ENCODE measurements at regions not wholly inside any gene's neighbourhood (a gene's known extent, or its start where the extent isn't known, plus 50 kb on each side); places are given as distances from the start of the nearest gene placed in this dataset.

DNA sequence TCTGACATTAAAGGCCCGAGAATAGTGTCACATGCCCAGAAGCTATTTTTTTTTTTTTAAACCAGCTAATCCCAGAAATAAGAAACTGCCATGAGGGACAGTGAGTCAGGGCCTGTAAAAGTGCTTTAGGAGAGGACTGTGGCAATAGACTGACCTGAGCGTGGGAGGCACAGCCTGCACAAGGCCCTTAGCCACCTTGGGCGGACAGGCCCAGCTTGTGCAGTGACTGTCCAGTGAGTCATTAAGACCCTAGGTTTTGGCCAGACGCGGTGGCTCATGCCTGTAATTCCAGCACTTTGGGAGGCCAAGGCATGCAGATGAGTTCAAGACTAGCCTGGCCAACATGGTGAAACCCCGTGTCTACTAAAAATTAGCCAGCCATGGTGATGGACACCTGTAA is 343.0 kb upstream of the ZFHX3 start:
- DNase-seq: no peak

DNA sequence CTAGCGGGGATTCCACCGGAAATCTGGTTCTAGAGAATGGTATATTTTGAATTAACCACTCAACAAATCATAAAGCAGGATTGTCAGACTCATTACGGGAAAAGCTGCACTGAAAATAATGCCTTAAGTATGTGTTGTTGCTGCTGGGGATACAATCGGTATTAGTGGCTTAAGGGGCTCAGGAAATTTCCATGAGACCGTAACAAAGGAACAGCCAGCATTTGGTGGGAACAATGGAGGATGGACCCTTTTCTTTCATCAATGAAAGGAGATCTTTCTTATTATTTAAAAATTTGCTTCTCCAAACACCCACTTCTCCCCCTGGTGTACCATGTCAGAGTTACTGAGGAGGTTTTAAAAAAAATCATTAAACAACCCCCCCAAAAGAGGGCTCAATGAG is 342.6 kb upstream of the ZFHX3 start:
- no peak for DNase-seq

DNA sequence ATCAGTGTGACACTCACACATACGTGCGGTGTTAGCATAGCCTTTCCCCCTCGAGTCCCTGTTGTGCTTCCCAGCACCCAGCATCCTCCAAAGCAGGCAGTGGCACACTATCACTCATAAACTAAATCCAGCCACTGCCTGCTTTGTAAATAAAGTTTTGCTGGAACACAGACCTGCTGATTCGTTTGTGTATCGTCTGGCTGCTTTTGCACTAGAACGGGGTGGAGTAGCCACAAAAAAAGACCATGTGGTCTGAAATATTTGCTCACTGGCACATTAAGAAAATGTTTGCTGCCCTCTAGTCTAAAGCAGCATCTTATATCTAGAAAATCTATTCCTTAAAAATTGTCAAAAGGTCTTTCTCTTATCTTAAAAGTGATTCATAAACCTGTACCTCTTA is 341.2 kb upstream of the ZFHX3 start:
- DNase-seq: no peak

DNA sequence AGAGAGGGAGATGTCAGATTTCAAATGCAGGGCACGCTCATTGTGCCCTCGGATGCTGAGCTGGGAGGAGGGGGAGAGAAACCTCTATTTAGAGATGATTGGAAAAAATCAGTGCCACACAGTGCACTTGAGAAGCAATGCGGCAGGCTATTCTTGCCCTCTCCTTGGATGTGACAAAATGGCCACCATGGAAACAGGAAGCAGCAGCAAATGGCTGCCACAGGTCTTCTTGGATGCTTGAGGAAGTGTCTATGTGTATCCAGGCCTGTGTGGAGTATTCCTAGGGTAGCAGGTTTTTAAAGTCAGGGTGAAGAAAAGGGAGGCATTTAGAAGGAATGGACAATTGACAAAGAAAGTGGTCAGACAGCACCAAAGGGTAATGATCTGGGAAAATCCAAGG is 340.1 kb upstream of the ZFHX3 start:
- DNase-seq: no peak

DNA sequence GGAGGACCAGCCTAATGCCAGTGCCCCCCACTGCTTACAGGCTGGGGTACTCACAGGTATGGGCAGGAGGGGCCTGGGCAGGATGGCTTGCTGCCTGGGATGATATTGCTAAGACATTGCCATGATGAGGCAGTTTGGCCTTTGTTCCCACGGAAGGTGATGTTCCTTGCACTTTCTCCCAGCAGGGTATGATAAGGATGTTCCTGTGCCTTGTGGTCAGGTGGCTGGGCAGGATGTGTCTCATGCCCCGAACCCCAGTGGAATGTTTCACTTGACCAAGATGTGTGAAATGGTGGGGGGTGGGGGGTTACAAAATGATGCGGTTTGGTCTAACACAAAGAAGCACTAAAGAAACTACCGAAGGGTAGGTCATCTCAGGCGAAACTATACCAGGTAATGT is 337.8 kb upstream of the ZFHX3 start:
- DNase-seq: no peak

DNA sequence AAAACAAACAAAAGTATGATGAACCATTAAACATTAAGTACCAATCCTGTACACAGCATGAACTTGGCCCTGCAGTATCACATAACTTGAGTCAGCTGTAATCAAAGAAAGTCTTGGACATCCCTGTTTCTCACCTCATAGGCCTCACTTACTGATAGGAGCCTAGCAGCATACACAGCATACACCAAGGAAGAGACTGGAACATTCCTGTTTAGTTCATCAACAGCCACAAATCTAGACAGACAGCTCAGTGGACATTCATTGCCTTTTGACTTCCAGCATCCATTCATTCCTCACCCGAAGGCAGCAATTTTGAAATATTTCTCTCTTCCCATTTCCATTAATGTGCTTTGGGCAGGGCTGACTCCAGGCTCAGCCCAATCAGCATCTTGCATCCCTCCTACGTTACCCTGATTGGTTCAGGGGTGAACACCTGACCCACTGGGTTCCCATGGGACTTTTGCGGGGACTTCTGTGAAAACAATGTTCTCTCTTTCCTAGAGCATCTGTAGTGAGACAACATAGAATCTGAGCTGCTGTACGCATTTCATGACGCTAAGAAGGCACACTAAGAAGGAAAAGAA is 336.7 kb upstream of the ZFHX3 start:
- no peak for DNase-seq

DNA sequence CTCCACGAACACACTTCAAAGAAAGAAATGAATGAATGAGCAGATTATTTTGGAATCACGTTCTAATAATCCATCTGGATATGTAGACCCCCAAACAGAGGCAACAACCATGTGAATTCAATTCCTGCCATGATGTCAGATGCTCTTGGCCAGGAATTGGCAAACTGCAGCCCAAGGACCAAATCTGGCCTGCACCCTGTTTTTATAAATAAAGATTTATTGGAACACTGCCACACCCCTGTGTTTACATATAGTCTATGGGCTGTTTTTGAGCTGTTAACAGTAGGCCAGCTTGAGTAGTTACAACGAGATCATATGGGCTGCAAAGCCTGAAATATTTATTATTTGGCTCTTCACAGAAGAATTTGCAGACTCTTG is 336.0 kb upstream of the ZFHX3 start:
- DNase-seq: no peak

DNA sequence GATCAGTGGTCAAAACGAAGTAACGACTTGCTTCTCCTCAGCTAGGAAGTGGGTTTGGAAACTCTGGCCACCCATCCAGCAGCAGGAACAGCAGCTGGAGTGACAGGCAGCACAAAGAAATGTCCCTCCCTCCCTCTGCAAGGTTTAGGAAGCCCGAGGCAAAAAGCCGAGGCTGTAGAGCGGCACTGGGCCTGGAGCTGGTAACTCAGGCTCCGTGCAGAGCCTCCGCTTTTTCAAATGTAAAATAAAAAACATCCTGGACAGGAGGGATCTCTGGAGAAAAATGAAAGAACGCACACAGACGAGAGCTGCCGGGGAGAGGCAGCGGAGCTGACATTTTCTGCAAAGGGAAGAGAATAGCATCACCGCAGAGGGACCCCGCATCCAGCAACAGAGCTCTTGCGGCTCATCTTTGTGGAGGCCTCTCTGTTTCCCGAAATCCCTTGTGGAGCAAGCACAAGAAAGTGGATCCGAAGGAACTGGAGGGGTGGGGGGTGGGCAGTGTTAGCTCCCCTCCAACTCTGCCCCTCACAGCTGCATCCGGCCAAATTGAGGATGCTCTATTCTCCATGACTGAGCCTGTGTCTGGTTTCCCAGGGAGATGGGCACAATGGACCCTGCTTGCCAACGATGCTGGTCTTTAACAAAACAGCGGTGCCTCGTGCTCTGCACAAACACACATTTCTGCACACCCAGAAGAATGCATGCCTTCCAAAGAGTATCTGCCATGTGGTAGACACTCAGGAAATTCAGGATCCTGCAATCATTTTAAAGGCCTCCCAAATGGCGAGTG is 335.5 kb upstream of the ZFHX3 start:
- DNase-seq: no peak

DNA sequence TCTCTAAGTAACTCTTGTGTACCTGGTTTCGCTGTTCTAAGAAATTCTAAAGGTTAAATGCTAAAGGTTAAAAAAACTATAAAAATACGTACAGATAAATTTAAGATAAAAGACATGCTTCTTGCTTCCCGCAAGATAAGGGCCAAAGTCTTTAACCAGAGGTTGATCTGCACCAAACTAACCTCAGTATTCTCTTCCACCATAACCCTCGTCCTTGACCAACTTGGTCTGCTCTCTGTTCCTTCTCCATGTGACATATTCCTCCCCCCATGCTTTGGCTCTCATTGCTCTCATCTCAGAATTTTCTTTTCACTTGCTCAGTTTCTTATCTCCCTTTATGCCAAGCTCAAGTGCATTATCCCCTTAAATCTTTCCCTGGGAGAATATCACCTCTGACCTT is 330.5 kb upstream of the ZFHX3 start:
- no peak for DNase-seq

DNA sequence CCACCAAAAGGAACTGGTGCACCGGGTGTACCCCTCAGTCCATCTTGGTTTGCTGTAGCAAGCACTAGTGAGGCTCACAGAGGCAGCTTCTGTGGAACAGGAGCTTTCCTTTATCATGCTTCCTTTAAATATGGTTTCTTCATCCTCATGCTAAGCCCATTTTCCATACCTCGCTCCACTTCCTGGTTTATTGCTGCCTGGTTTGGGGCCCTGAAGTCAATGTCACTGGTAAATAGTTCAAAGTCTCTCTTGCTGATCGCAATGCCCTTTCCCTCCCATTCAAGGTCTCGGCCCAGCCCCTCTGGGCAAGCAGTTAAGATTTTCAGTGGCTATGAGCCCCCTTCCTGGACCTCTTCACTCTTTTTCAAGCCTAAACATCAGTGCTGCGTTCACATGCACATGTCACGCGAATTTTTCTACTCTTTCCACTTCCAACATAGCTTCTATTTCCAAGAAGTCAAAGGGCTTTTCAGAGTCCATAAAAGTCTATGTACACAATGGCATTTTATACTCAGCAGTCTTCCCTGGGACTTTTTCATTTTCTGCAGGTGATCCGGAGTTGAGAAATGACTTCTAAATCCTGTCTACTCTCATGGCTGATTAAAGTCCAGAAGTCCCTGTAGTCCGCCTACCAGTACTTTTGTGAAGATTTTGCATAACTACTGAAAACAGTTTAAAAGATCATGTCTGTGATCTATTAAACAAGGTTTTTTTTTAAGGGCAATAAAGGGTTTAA is 323.8 kb upstream of the ZFHX3 start:
- no peak for DNase-seq

DNA sequence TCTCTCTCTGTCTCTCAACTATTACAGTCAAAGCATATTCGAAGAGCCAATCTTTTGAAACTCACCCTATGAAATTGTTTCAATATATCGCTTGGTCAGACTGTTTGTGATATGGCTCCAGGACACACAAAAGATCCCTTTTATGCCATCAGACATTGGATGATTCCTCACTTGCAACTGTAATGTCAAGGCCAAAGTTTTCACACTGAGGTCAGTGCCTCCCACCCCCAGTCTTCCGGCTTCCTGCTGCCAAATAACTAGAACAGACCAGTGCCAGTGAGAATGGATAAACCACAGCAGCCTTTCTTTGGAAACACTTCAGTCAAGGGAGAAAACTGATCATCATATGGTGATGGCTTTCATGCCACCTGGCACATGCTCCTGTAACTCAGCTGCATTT is 321.9 kb upstream of the ZFHX3 start:
- no peak for DNase-seq

DNA sequence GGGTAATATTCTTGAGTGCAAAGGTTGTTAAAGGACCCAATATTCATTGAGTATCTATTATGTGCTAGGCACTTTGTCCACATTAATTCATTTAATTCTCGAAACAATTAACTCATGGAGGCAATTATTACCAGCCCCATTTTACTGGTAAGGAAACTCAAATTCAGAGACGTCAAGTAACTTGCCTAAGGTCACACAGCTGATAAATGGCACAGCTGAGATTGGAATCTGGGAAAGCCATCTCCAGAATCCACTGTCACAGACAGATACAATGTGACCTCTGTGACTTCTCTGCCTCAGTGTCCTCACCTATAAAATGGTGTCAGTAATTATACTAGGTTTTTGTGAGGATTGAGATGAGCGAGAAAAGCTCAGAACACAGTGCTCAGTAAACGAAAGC is 320.8 kb upstream of the ZFHX3 start:
- no peak for DNase-seq

DNA sequence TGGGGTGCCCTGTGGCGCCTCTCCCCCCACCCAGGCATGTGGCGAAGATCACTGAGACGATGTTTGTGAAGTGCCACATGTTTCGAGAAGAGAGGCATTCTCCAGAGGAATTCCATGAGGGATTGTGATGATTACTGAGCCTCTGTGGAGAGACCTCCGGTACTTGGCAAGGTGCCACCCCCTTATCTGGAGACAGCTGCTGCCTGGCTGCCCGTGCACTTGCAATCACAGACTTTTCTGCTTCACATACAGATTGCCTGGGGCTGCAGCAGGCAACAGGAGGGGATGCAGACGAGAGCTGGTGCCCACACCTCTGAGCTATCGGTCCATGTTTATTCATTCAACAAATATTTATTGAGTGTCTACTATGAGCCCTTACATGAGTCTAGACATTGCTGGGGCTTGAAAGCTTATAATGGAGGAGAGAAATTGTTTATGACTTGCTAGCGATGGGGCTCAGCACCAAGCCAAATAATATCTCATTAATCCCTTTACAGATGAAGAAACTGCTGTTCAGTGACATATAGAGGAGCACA is 317.2 kb upstream of the ZFHX3 start:
- no peak for DNase-seq

DNA sequence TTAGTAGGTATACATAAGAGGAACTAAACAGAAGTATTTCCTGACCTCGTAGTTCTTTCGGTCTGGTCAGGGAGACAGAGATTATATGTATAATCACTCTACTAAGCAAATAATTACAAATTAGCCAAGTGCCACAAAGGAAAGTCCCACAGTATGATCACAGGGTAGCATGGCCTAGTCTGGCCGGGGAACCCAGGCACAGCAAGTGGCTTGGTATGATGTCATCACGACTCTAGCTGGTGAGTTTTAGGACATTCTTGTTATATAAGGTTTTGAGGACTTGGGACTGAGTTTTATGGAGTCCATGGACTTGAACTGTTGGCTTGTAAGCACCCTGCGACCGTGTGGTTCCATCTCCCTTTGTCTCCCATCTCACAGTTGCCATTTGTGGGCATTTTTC is 316.5 kb upstream of the ZFHX3 start:
- DNase-seq: no peak

DNA sequence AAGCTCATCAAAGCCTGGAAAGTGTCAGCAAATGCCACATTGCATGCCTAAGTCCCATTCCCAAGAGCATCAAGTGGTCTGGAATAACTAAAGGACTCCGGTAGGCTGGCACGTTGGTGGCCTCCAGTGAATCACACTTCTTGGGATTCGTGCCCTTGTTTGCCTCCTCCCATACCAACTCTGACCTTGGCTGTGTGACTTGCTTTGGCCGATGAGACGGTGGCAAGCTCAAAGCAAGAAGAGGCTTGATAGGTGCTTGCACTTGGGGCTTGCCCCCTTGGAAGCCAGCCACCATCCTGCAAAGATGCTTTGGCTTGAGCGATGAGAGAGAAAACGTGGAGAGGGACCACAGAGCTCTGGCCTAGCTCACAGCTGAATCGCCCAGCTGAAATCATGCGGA is 313.1 kb upstream of the ZFHX3 start:
- no peak for DNase-seq

DNA sequence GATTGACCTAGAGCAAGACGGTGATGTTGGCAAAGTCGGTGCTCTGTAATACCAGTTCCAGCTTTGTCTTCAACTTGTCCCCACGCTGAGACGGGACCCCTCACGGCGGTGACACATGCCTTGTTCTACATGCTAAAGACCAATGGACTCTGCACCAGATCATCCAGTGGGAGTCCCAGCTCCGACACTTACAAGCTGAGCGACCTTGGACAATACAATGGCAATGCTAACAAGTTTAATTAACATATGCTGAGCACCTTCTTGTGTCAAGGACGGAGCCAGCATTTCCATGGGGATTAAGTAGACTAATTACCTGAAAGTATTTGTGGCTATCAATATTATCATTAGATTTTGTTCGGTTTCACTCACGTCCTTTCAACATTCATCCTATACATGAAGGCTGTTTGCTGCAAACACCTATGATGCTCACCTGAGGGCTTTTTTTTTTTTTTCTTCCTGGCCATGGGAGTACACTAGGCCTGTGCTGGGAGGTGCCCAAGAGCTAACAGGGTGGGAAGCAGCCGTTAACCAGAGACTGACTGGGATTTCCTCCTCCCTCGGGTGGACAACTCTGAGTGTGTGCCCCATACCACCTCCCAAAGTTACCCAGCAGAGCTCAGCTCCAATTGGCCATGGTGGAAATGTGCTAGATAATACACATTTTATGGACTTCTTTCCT is 308.6 kb upstream of the ZFHX3 start:
- no peak for DNase-seq

DNA sequence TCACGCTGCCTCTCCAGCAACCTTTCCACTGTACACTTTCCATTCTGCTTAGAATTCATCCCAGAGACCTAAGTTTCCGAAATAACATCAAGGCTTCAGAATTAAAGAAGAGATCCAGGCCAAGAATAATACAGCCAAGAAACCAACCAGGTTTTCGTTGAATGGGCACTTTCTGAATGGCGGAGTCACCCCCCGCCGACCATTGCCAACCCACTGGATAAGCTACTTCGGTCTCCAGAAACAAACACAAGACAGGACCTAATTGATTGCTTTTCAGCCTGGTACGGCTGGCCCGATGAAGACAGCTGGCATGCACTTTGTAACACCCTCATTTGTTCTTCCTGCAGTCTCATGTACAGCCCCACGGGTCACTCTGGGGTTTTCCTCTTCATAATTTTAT is 308.1 kb upstream of the ZFHX3 start:
- DNase-seq: no peak

DNA sequence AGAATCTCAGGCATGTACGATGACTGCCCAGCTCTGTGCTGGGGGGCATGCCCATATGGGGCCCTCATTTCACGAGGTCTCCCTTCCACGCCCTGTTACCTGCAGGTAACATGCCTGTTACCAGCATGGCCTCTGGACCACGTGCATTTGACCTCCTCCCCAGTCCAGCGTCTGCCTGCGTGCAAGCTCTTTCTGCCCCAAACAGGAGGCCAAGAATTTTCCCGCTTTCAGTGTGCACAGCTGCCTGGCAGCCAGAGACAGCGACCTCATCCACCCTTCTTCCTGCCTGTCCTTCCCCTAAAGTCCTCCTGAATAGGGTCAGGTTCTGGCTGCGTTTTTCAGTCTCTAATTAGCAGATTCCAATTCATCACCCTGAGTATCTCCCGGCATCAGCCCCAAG is 306.5 kb upstream of the ZFHX3 start:
- DNase-seq: no peak

DNA sequence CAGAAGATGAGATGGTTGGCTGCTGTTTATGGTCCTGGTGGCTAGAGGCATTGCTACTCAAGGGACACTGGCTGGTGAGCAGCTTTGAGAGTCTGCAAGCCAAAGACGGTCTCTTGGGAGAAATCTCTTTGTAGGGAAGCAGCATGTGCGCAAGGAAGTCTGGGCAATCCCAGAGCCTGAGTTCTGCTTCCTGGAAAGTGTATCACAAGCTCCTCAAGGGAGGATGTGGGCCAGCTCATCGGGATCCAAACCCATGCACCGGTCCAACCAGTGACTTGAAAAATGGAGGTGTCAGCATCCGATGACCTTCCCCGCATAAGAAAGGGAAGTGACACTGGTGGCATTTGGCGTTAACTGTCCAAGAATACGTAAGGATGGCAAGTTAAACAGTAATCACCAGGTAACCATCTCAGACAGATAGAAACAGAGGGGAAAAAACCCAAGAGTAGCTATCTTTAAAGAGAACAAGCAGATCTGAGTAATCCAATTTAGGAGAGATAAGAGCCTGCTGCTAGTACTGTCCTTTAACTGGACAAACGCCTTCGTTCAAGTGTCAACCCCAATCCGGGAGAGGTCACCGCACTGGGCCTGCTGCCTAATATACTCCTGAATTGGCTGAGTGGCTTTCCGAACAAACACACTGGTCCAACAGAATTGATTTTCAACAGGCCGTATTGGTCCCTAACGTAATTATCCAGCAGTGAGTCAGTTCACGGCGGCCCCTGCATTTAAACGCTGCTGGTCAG is 303.0 kb upstream of the ZFHX3 start:
- DNase-seq: no peak

DNA sequence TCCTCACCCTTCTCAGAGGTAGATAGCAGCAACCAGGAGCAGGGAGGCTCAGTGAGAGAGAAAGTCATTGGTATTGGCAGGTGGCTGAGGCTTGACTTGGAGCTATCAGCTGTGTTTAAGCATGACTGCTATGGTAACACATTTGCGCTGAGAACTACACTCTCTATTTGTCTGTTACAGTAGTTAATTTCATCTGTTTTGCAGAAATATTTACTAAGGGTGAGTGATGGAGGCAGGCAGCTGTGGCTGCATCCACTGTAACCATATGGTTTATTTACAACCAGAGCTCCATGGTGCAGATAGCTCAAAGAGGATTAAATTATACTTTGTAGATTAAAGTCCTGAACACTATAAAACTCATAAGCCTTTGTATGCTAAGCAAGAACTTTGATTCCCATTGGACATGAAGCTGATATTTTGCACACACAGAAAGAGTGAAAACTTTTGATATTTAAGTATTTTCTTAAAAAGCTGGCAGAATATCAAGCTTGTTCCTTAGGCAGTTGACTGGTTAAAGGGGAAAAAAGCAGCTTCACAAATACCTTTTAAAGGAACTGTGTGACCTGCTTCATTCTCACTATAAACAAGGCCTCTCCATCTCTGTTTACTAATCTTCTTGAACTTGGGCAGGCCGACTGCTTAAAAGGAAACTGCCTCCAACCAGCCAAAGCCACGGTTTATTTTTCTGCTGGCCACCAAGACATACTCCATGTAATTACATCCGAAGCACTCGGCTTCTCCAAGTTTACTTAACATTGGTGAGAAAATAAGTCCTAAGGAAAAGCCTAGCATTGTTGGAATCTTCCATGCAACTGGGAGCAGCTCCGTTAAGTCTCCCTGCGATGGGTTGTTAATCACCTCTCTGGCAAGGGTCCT is 299.8 kb upstream of the ZFHX3 start:
- no peak for DNase-seq

DNA sequence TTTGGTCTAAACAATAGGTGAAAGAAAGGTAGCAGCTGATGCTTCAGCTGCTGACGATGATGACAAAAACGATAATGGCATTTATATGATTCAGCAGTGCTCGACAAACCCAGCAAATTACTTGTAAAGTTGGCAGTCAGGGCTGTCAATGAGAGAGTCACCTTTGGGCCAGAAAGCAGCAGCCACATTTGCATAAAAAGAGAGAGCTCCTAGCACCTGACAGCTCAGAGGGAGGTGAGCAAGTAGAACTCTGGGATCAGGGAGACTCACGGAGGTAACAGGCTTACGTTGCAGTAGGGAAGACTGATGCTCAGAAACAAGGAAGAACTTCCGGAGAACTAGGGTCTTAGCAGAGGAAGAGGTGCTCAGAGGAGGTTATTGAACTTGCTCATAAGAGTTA is 291.9 kb upstream of the ZFHX3 start:
- DNase-seq: no peak

All from inflammatory macrophage (primary cell).